ENCODE measurements at regions not wholly inside any gene's neighbourhood (a gene's known extent, or its start where the extent isn't known, plus 50 kb on each side); places are given as distances from the start of the nearest gene placed in this dataset.

- H3K9me3 Mint-ChIP-seq (ENCODE audit: unreplicated experiment), result no peaks in the 10 kb centered on the region
- H3K4me1 Mint-ChIP-seq (ENCODE audit: low read depth, unreplicated experiment), result no peaks in the 10 kb centered on the region
- H3K27me3 Mint-ChIP-seq (ENCODE audit: unreplicated experiment), result no peaks in the 10 kb centered on the region
- DNase-seq, result no peak
- peaks cover 4% of the 10 kb centered on the region for H3K36me3 Mint-ChIP-seq (ENCODE audit: unreplicated experiment)
- TF ChIP-seq CTCF (IDR thresholded peaks at IDR 0.05; ENCODE audit: partially characterized antibody, unreplicated experiment), result no peak
- no peak overlapping the region for H3K4me3 Mint-ChIP-seq (ENCODE audit: unreplicated experiment)
- no peak overlapping the region for H3K27ac Mint-ChIP-seq (ENCODE audit: unreplicated experiment)
Observed at GRCh38 chr9:81479573-81479972, 209.8 kb downstream of the TLE1 start.

- Mint-ChIP-seq H3K9me3 (ENCODE audit: unreplicated experiment) (no peaks in the 10 kb centered on the region), H3K36me3 (ENCODE audit: unreplicated experiment) (peaks cover 4% of the 10 kb centered on the region)
- TF ChIP-seq CTCF (IDR thresholded peaks at IDR 0.05; ENCODE audit: partially characterized antibody, unreplicated experiment), result no peak
Observed at GRCh38 chr9:81477669-81478068, 211.7 kb downstream of the TLE1 start.

GRCh38 chr9:81476813-81477490, 212.4 kb downstream of the TLE1 start:
- Mint-ChIP-seq H3K27ac (ENCODE audit: unreplicated experiment) (no peak overlapping the region), H3K4me3 (ENCODE audit: unreplicated experiment) (no peak overlapping the region), H3K27me3 (ENCODE audit: unreplicated experiment) (peaks cover 2% of the 10 kb centered on the region), H3K4me1 (ENCODE audit: low read depth, unreplicated experiment) (peaks cover 6% of the 10 kb centered on the region), H3K9me3 (ENCODE audit: unreplicated experiment) (no peaks in the 10 kb centered on the region), H3K36me3 (ENCODE audit: unreplicated experiment) (peaks cover 4% of the 10 kb centered on the region)
- no peak for DNase-seq
- TF ChIP-seq CTCF (IDR thresholded peaks at IDR 0.05; ENCODE audit: partially characterized antibody, unreplicated experiment), result no peak

More at GRCh38 chr9:81477669-81478068, 211.7 kb downstream of the TLE1 start:
- Mint-ChIP-seq H3K4me1 (ENCODE audit: low read depth, unreplicated experiment) (peaks cover 3% of the 10 kb centered on the region), H3K4me3 (ENCODE audit: unreplicated experiment) (no peak overlapping the region), H3K27ac (ENCODE audit: unreplicated experiment) (no peak overlapping the region), H3K27me3 (ENCODE audit: unreplicated experiment) (no peaks in the 10 kb centered on the region)
- DNase-seq, result no peak

GRCh38 chr9:81474792-81475191, 214.6 kb downstream of the TLE1 start:
- Mint-ChIP-seq H3K9me3 (ENCODE audit: unreplicated experiment) (no peaks in the 10 kb centered on the region), H3K27ac (ENCODE audit: unreplicated experiment) (no peak overlapping the region), H3K4me3 (ENCODE audit: unreplicated experiment) (no peak overlapping the region), H3K36me3 (ENCODE audit: unreplicated experiment) (no peaks in the 10 kb centered on the region), H3K4me1 (ENCODE audit: low read depth, unreplicated experiment) (peaks cover 6% of the 10 kb centered on the region), H3K27me3 (ENCODE audit: unreplicated experiment) (peaks cover 2% of the 10 kb centered on the region)
- TF ChIP-seq CTCF (IDR thresholded peaks at IDR 0.05; ENCODE audit: partially characterized antibody, unreplicated experiment), result no peak
- no peak for DNase-seq

GRCh38 chr9:81474125-81474524, 215.2 kb downstream of the TLE1 start:
- Mint-ChIP-seq H3K36me3 (ENCODE audit: unreplicated experiment) (no peaks in the 10 kb centered on the region), H3K4me1 (ENCODE audit: low read depth, unreplicated experiment) (peaks cover 6% of the 10 kb centered on the region), H3K27ac (ENCODE audit: unreplicated experiment) (no peak overlapping the region), H3K4me3 (ENCODE audit: unreplicated experiment) (no peak overlapping the region), H3K9me3 (ENCODE audit: unreplicated experiment) (no peaks in the 10 kb centered on the region), H3K27me3 (ENCODE audit: unreplicated experiment) (peaks cover 2% of the 10 kb centered on the region)
- TF ChIP-seq CTCF (IDR thresholded peaks at IDR 0.05; ENCODE audit: partially characterized antibody, unreplicated experiment), result no peak
- DNase-seq, result no peak
